NCI-H187 treated with DMSO at 0.1 percent for 48 hours (cell line): ENCODE measurements at regions not wholly inside any gene's neighbourhood (a gene's known extent, or its start where the extent isn't known, plus 50 kb on each side); places are given as distances from the start of the nearest gene placed in this dataset.
"Not testable (repeated sequence)": the region's sequence is repeated elsewhere in the genome, so short reads cannot be mapped to it uniquely, and the experiment has no call there.

ENCODE experiments used
- DNase-seq: peaks from one replicate; lab custom pipeline; 2025; lab: John Stamatoyannopoulos, UW

- no peak for DNase-seq
Measured at GRCh38 chr7:32681174-32681518, 185.9 kb downstream of the AVL9 start.

GRCh38 chr7:32680259-32681173 lies 185.2 kb downstream of the AVL9 start:
- DNase-seq, result no peak

GRCh38 chr7:32679192-32679591 lies 183.9 kb downstream of the AVL9 start:
- DNase-seq, result no peak

- no peak for DNase-seq
Measured at GRCh38 chr7:32677593-32677992, 182.3 kb downstream of the AVL9 start.

GRCh38 chr7:32676249-32676941 lies 181.1 kb downstream of the AVL9 start:
- DNase-seq, result no peak

- DNase-seq, result no peak
Measured at GRCh38 chr7:32673275-32673983, 178.1 kb downstream of the AVL9 start.

- no peak for DNase-seq
Measured at GRCh38 chr7:32670110-32671025, 175.1 kb downstream of the AVL9 start.

GRCh38 chr7:32669173-32669870 lies 174.0 kb downstream of the AVL9 start:
- not testable (repeated sequence) for DNase-seq

GRCh38 chr7:32668387-32669097 lies 173.3 kb downstream of the AVL9 start:
- not testable (repeated sequence) for DNase-seq

GRCh38 chr7:32667586-32667985 lies 172.3 kb downstream of the AVL9 start:
- not testable (repeated sequence) for DNase-seq

- DNase-seq, result not testable (repeated sequence)
Measured at GRCh38 chr7:32663805-32664211, 168.5 kb downstream of the AVL9 start.

- not testable (repeated sequence) for DNase-seq
Measured at GRCh38 chr7:32662509-32662908, 167.2 kb downstream of the AVL9 start.

- no peak for DNase-seq
Measured at GRCh38 chr7:32661929-32662328, 166.6 kb downstream of the AVL9 start.

GRCh38 chr7:32661501-32661900 lies 166.2 kb downstream of the AVL9 start:
- no peak for DNase-seq

- DNase-seq, result no peak
Measured at GRCh38 chr7:32660936-32661335, 165.6 kb downstream of the AVL9 start.

GRCh38 chr7:32659853-32660252 lies 164.6 kb downstream of the AVL9 start:
- DNase-seq, result no peak

GRCh38 chr7:32658467-32658869 lies 163.2 kb downstream of the AVL9 start:
- DNase-seq, result no peak

GRCh38 chr7:32658034-32658433 lies 162.7 kb downstream of the AVL9 start:
- no peak for DNase-seq

- not testable (repeated sequence) for DNase-seq
Measured at GRCh38 chr7:32654549-32654948, 159.3 kb downstream of the AVL9 start.

- not testable (repeated sequence) for DNase-seq
Measured at GRCh38 chr7:32650356-32650755, 155.1 kb downstream of the AVL9 start.
